Smooth muscle cell (in vitro differentiated cells): ENCODE measurements at regions not wholly inside any gene's neighbourhood (a gene's known extent, or its start where the extent isn't known, plus 50 kb on each side); places are given as distances from the start of the nearest gene placed in this dataset.

Source experiments
- DNase-seq: peaks from one replicate; lab custom pipeline; 2025; ENCODE audit not compliant: unreplicated experiment; lab: John Stamatoyannopoulos, UW
- H2AFZ ChIP-seq: fragments of 200-600 bp; sonication (generic); 2 replicates; pipeline ENCODE4 v1.6.0; 2016; ENCODE audit warnings: antibody characterized with exemption, low read depth, mild to moderate bottlenecking
- H3F3A ChIP-seq: fragments of 200-600 bp; sonication (generic); 2 replicates; pipeline ENCODE4 v1.6.0; 2017; ENCODE audit warnings: antibody characterized with exemption, low read depth
- H3K27ac ChIP-seq: fragments of 200-600 bp; sonication (generic); 2 replicates; pipeline ENCODE4 v1.5.1; 2016; ENCODE audit warnings: low read depth, mild to moderate bottlenecking
- H3K27me3 ChIP-seq: fragments of 200-600 bp; sonication (generic); 2 replicates; pipeline ENCODE4 v1.6.1; 2016; ENCODE audit warnings: low read depth, mild to moderate bottlenecking
- H3K36me3 ChIP-seq: fragments of 200-600 bp; sonication (generic); 2 replicates; pipeline ENCODE4 v1.5.1; 2016; ENCODE audit warnings: low read depth
- H3K4me1 ChIP-seq: fragments of 200-600 bp; sonication (generic); 2 replicates; pipeline ENCODE4 v1.5.1; 2016; ENCODE audit warnings: low read depth
- H3K4me2 ChIP-seq: fragments of 200-600 bp; sonication (generic); 2 replicates; pipeline ENCODE4 v1.6.0; 2016; ENCODE audit warnings: mild to moderate bottlenecking
- H3K4me3 ChIP-seq: fragments of 200-600 bp; sonication (generic); 2 replicates; pipeline ENCODE4 v1.5.1; 2016; ENCODE audit warnings: mild to moderate bottlenecking
- H3K79me2 ChIP-seq: fragments of 200-600 bp; sonication (generic); 2 replicates; pipeline ENCODE4 v1.6.0; 2016; ENCODE audit warnings: low read depth, mild to moderate bottlenecking
- H3K9ac ChIP-seq: fragments of 200-600 bp; sonication (generic); 2 replicates; pipeline ENCODE4 v1.6.0; 2016; ENCODE audit warnings: low read depth
- H3K9me3 ChIP-seq: fragments of 200-600 bp; sonication (generic); replicated peaks from 2 replicates; pipeline ENCODE4 v1.5.1; 2016; ENCODE audit warnings: low read depth
- H4K20me1 ChIP-seq: fragments of 200-600 bp; sonication (generic); 2 replicates; pipeline ENCODE4 v1.6.0; 2016; ENCODE audit warnings: low read depth
- CTCF ChIP-seq: fragments of 200-600 bp; sonication (generic); IDR thresholded peaks from 2 replicates; pipeline ENCODE4 v1.5.1; 2017; ENCODE audit warnings: borderline replicate concordance, mild to moderate bottlenecking, antibody characterized with exemption; ENCODE audit not compliant: insufficient read depth, poor library complexity, severe bottlenecking
- whole genome bisulfite sequencing: methylation state at CpG from one replicate; pipeline ENCODE4 v1.1.7; 2016; ENCODE audit warnings: low lambda C conversion rate; 5-methylcytosine and 5-hydroxymethylcytosine counted together

GRCh38 chr2:120976501-120977307 lies 241.0 kb downstream of the GLI2 start:
- no peaks in the 10 kb centered on the region for H3K4me1 ChIP-seq
- no peaks in the 10 kb centered on the region for H3K9me3 ChIP-seq
- no peaks in the 10 kb centered on the region for H3F3A ChIP-seq
- H2AFZ ChIP-seq, result no peak overlapping the region
- no peaks in the 10 kb centered on the region for H3K27me3 ChIP-seq
- WGBS, result 97% methylated on average over 12 of the region's 12 CpGs
- H3K79me2 ChIP-seq, result no peaks in the 10 kb centered on the region
- no peak overlapping the region for H3K4me2 ChIP-seq
- no peaks in the 10 kb centered on the region for H4K20me1 ChIP-seq
- H3K36me3 ChIP-seq, result peaks cover 15% of the 10 kb centered on the region
- TF ChIP-seq CTCF, result no peak
- no peak overlapping the region for H3K4me3 ChIP-seq
- no peak for DNase-seq
- H3K27ac ChIP-seq, result no peak overlapping the region
- H3K9ac ChIP-seq, result no peak overlapping the region

- Histone ChIP-seq H3K27me3 (no peaks in the 10 kb centered on the region), H3K27ac (no peak overlapping the region), H4K20me1 (no peaks in the 10 kb centered on the region), H3K9me3 (no peaks in the 10 kb centered on the region), H3K4me3 (no peak overlapping the region), H3K4me1 (no peaks in the 10 kb centered on the region), H3F3A (no peaks in the 10 kb centered on the region), H3K79me2 (no peaks in the 10 kb centered on the region), H2AFZ (no peak overlapping the region), H3K4me2 (no peak overlapping the region), H3K36me3 (peaks cover 15% of the 10 kb centered on the region), H3K9ac (no peak overlapping the region)
- no peak for TF ChIP-seq CTCF
- 95% methylated on average over 25 of the region's 25 CpGs for WGBS
- DNase-seq, result no peak
Observed at GRCh38 chr2:120977582-120978358, 242.1 kb downstream of the GLI2 start.

DNA sequence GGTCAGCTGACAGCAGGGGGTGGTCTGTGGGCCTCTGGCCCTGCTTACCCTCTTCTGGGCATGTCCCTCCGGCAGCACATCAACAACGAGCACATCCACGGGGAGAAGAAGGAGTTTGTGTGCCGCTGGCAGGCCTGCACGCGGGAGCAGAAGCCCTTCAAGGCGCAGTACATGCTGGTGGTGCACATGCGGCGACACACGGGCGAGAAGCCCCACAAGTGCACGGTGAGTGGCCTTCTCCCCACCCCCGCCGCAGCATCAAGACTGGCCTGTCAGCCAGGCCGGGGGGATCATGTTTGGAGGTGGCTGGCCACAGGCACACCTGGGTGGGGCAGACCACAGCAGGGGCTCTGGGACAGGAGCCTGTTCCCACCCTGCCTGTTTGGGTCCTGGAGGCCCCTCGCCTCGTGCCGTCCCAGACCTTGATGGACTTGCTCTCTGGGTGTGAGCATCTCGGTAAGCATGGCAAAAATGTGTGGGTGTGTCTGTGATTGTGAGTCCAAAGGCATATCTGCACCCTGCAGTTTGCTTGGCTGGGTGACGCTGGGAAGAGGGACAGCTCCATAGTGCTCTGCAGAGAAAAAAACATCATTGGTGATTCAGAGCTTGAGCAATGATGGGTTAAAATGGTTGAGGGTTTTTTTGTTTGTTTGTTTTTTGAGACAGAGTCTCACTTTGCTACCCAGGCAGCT lies 242.8 kb downstream of the GLI2 start:
- Histone ChIP-seq H3K79me2 (no peaks in the 10 kb centered on the region), H2AFZ (no peak overlapping the region), H3K27ac (no peak overlapping the region), H3K4me2 (no peak overlapping the region), H3K4me1 (no peaks in the 10 kb centered on the region), H3K27me3 (no peaks in the 10 kb centered on the region), H4K20me1 (no peaks in the 10 kb centered on the region), H3K4me3 (no peak overlapping the region), H3K9ac (no peak overlapping the region), H3K9me3 (no peaks in the 10 kb centered on the region), H3F3A (no peaks in the 10 kb centered on the region), H3K36me3 (peaks cover 15% of the 10 kb centered on the region)
- DNase-seq, result no peak
- no peak for TF ChIP-seq CTCF
- 88% methylated on average over 20 of the region's 20 CpGs for WGBS
